Stromal cell of bone marrow (primary cell): ENCODE measurements at regions not wholly inside any gene's neighbourhood (a gene's known extent, or its start where the extent isn't known, plus 50 kb on each side); places are given as distances from the start of the nearest gene placed in this dataset.

Source experiments
- DNase-seq: peaks from one replicate; pipeline ENCODE4 v3.0.0-alpha.2; 2012; ENCODE audit warnings: low read depth

DNA sequence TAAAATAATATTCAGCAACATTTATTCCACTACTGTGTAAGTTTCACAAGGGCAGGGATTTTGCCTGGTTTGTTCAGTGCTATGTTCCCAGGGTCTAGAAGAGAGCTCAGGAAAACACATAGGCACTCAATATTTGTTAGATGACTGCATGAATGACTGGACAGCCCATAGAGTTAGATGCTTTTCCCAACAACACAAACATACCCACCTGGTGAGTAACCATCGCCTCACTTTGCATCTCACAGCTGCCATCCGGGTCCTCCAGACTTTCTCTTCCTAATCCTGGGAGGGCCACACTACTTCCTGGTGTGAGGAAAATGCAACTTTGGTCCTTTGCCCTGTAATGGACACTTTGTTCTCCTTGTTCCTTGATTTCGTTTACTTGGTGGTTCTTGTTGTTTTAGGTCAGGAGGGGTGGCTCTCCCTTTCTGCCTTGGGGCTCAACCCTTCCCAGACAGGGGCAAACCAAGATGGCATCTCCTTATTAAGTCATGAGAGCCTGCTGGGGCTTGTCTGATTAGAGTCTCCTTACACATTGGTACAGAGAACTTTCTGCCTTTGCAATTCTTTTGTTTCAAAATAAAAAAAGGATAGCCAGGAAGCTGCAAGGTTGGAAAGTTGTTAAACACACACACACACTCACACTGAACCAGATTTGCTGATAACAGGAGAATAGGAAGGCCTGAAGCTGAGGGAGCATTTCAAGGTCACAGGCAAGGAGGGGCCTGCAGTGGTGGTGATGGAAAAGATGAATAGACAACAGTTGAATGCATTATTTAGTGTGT lies 190.6 kb downstream of the MID1IP1 start:
- no peak for DNase-seq

DNA sequence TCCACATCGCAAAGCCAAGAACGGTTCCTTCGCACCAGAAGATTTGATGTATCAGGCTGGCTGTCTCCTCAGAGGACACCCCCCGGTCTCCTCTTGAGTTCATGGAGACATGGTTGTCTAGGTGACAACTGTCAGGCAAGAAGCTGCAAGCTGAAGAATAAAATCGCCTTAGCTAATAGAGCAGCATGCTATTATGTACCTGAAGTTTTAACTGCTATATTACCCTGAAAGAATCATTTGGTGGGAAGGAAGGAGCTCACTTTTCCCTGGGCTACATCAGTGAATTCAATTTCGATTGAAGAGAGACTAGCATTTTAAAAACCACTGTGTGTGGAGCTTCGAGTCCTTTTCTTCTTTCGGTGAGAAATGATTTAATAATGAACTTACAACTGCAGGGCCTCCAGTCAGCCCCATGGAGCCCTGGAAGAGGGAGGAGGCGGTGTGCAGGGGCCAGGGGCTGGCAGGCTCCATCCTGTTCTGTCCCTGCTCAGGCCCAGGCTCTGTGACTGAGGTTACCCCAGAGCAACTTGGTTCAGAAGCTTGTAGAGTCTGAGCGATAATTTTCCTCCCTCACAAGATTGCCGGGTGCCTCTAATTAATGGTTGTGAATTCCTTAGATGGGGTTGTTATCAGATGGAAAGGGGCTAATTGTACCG lies 191.3 kb downstream of the MID1IP1 start:
- DNase-seq = no peak

DNA sequence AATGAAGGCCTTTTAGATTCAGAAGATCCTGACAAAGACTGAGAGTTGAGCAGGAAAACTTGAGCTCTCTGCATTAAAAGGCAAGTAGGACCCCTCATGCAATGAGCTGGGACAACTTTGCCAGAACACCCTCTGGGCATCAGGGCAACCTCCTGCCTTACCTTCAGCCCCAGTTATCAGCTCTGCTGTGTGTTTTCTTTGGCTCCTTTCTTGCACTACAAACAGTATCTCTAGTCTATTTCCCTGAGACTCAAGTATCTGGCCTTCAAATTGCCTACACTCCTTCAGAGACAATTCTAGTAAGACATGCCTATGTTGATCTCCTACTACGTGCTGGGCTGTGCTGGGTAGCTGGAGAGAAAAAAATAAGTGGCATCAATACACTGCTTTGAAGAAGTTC lies 192.2 kb downstream of the MID1IP1 start:
- no peak for DNase-seq

DNA sequence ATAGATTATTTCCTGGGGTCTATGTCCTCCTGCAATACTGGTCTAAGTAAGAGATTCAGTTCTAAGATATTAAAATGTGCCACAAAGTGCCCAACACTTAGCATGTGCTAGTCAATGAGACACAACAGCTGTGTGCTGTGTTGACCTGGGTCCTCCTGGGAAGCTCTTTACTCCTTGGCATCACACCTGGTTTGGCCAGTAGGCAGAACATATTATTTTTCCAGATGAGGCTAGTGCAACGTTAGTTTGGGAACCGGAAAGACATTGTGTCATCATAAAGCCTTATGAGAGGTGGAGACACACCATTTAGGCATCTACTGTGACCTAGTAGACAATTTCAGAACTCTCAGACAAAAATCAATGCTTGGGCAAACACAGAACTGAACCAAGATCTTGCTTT lies 197.8 kb downstream of the MID1IP1 start:
- DNase-seq = no peak

DNA sequence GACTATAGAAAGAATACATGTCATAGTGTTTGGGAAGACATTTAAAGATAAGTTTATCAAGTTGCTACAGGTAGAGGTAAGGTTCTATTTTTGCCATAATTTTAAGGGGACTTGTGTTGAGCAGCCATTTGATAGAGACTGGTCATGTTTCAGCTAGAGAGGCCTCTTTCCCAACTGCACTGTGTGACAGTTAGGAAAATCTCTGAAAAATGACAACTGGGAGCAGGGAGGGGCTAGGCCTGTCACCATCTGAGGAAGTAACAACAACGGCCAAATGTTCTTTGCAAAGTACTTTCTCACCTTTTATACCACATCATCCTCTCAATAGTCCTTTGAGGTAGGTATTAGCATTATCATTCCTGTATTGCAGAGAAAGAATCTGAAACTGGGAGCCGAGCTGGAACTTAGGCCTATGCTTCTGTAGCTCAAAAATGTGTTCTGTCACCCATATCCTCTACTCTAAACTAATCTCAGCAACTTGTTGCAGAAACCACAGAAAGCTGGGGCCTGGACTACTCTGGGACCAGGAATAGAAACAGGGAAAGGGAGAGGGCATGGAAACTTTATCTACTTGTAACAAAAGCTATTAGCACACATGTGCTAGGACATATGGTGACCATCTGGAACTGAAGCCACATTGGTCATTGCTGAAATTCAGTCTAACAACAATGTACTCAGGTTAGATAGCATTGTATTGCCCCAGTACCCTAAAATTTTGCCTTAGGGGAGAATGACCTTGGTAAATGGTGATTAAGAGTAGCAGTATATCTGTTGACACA lies 198.9 kb downstream of the MID1IP1 start:
- no peak for DNase-seq

DNA sequence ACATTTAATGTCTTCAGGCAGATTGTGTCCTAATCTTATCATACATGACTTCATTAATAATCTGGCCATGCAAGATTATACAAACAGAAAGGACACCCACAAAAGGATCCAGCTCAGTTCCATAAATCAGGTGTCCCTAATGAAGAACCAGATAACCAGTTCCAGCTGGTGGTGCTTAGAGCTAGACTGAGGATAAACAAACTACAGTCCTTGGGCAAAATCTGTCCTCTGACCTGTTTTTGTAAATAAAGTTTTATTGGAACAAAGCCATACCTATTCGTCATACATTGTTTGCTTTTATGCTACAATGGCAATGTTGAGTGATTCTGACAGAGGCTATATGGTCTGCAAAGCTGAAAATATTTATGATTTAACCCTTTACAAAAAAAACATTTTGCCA lies 199.5 kb downstream of the MID1IP1 start:
- DNase-seq = no peak

DNA sequence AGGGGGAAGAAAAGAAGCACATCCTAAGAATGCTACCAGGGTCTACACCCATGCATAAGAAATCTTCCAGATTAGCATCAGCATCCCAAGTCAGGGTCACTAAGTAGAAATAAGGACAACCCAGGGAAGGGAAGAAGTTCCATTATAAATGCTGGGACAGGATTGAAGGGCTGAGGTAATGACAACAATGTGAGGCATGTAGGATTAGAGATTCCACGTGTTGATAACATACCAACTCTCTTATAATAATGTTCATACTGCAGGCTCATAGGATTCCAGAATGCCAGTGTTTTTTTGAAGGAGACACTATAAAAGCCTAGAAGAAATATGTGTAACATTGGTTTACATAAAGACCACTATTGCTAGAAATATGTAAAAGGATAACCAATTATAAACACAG lies 201.2 kb downstream of the MID1IP1 start:
- DNase-seq = no peak

DNA sequence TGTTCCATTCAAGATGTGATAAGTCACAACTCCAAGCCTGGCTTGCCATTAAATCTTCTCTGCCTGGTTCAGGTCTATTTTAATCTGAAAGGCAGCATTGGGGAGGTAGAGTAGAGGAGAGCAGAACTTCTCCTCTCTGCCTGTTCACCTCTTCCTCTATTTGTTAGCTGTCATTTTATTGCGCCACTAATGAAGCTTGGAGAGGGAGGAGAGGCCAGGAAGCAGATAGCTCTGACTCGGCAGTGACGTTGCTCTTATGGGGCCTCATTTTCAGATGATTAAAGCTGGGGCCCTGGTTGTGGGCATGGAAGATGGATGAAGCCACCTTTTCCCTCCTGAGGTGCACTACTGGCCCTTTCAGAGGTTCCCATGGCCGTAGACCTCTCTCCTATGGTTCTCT lies 207.3 kb downstream of the MID1IP1 start:
- no peak for DNase-seq

DNA sequence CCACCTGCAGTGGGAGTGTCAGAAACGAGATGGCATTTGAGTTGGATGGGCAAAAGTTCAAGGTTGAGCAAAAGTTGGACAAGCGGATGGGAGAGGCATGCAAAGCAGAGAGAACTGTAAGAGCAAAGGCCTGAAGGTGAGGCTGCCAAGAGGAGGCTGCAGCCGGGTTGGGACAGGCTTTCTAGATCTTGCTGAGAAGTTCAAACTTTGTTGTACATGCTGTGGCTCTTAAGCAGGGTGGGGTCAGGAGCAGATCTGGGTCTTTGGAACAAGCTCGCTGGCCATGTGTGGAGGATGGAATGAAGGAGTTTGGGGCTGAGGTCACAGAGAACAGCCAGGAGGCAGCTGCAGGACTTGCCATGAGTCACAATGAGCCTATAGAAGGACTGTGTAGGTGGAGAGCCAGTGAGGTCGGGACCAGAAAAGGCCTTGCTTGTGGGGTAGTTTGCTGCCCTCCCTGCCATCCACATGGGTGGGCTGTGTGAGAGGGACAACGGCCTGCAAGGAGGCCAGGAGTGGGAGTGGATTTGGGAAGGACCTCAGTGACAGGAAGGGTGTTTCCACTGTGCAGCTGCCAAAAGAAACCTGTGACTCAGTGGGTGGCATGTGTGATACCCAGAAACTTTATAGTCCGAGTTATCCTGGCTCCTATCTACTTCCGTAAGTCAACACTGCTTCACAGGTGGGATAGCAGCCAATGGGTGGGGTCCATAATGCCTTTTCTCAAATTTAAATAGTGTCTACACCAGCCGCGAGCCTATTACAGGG lies 210.4 kb downstream of the MID1IP1 start:
- no peak for DNase-seq

DNA sequence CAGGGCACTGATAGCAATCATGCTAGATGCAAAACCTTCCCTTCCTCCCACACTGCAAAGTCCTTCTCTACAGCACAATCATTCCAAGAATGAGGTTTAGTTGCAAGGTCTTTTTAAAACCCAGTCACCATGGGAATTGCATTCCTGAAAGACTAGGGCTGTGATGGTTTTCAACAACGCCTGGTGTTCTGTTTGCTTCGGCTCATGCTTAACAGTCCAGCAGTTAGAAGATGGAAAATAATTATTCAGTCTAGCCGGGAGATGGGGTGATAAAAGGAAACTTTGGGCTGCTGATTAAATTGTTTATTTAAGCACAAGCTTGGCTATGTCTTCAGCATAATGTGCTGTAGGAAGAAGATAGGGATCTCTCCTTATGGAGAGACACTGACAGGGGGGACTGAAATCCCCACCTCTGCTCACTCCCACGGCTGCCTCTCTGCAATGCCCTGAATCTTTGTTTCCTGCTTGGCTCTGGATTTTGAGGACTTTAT lies 211.4 kb downstream of the MID1IP1 start:
- peak; percentile 46 for DNase-seq

DNA sequence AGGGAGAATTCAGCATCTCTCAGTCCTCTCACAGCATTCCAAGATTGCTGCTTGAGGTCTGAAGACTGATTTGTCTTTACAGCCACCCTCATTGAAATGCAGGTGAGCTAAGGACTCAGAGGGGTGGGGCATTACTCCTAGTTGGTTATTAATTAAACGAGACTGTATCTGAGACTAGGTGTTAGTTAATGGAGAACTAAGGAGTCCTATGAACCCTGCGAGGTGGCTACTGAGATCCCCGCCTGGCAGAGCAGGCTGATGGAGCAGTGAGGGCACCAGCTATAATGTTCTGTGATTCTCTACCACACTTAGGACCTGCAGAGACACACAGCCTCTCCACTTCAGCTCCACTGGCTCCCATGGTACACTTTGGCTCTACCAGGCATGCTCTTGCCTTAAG lies 215.3 kb downstream of the MID1IP1 start:
- no peak for DNase-seq

DNA sequence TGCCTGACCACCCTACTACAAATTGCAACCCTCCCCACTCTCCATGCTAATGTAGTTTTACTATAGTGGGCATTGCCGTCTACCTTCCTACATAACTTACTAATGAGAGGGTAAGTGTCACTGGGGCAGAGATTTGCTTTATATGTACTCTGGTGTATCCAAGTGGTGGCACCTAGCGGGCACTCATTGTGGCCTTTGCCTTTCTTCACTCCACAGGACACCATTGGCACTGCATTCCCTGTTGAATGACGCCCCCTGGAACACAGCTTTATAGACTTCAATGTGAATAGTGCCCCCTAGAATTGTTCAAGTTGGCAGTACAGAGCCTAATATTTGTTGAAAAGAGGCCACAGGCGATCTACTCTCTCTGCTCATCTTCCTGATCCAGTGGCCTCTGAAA lies 215.8 kb downstream of the MID1IP1 start:
- no peak for DNase-seq

DNA sequence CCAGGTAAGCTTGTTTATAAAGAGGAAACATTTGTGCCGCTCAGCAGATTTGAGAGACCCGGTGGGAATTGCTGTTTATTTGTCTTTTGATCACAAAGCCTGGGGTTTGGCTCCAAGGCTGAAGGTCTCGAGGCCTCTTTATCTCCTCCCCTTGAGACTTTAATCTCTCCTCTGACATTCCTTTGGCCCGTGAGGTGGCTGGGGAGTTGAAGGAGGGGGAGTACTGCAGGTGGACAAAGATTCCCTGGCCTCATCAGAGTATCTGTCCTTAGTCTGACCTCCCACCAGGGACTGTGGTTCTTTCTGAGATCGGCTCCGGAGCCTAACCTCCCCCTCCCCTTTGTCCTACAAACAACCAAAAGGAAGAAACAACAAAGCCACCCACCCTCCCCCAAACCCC lies 216.5 kb downstream of the MID1IP1 start:
- DNase-seq = no peak

DNA sequence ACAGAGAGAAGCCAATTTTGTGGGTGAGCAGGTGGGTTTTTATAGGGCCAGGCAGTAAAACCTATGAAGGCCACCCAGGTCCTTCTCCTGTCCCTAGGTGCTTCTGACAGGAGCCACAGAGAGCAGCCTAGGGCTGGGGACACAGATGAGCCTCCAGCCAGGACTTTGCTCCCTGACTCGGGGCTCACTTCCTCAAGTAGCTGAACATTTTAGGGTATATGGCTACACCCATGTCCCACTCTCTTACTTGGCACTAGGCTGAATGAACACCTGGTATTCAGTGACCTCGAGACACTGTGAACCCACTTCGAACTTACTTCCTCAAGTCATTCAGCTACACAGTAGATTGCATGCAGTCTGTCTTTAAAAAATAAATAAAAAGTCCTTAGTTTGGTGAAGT lies 217.3 kb downstream of the MID1IP1 start:
- no peak for DNase-seq

DNA sequence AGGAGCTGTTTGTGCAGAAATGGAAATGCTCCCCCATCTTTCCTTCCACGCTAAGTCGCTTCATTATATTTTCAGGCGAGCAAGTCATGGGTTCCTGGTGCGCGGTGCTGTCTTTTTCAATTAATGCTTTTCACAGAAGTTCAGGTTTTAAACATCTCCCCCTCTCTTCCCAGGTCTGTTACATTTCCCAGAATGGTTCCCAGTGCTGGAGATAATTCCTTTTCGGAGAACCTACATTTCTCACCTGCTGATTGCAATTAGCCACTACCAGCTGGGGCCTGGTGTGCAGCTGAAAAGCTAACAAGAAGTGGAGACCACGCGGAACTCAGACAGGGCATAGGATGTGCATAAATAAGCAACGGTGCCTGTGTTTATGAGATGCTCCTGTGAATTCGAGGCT lies 217.8 kb downstream of the MID1IP1 start:
- no peak for DNase-seq

DNA sequence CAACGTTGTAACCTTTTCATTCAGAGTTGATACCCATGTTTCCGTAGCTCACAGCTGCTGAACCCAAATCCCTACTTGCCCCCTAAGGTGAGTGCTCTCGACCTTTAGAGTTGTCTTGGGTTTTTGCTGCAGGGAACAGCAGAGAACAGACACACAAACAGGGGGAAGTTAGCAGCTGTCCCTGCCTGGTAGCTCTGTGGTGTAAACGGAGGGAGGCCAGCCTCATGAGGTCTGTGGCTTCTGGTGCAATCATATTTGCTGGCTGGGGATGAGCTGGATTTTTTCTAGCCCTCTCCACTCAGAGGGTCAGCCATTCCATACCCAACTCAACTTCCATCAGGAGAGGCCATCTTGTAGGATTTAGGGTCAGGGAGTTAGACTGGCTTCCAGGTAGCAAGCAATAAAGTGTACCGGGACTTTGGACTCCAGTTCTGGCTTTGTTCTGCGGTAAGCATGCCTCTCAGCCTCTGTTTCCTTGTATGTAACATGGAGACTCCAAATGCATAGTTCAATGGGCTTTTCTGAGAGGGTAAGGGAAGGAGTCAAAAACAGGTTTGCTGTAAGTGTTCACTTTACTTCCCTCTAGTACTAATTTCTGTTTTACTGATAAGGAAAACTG lies 218.9 kb downstream of the MID1IP1 start:
- no peak for DNase-seq

DNA sequence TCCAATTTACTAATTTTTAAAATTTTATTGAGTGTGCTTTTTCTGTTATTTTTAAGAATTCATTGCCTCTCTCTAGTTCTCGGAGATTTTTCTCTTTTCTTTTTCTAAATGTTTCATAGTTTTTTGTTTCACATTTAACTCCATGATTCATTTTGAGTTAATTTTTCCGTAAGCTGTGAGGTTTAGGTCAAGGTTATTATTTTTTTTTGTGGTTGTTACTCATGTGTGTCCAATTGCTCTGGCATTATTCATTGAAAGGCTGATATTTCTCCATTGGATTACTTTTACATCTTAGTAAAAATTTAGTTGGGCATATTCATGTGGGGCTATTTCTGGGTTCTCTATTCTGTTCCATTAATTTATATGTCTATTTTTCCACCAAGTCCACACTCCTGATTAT lies 220.8 kb downstream of the MID1IP1 start:
- peak; percentile 50 for DNase-seq

DNA sequence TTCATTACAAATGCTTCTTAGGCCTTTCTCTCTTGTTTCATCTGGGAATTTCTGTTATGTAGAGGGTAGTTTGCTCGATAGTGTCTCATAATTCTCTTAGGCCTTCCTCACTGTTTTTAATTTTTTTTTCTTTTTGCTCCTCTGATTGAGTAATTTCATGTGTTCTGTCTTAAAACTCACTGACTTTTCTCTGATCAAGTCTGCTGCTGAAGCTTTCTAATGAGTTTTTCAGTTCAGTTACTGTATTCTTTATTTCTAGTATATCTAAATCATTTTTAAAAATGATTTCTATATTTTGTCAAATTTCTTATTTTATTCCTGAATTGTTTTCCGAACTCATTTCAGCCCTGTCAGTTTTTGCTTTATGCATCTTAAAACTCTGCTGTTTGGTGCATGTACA lies 228.0 kb downstream of the MID1IP1 start:
- no peak for DNase-seq

DNA sequence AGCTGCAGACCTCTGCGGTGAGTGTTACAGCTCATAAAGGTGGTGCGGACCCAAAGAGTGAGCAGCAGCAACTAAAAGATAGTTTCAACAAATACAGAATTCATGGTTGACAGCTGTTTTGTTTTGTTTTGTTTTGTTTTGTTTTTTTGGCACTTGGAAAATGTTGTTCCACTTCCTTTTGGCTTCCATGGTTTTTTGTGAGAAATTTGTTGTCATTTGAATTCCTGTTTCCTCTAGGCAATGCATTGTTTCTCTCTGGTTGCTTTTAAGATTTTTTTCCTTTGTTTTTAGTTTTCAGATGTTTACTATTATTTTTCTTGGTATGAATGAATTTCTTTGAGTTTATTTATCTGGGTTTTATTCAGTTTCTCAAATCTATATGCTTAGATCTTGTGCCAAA lies 229.4 kb downstream of the MID1IP1 start:
- no peak for DNase-seq

DNA sequence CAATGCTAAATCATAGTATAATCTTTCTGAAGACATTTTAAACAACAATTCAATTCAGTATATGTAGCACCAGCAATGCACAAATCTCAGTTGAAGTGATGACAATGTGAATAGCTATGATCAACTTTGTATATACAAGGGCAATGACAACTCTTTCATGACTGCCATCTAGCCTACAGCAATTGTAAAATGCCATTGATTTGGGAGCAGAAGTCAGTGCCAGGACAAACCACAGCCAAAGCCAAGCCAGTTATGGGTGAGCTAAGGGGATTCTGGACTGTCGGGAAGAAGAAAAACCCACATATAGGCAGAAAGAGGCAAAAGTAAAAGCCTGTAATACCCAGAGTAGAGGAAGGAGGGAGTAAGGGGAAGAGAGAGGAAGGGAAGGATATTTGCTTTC lies 238.6 kb downstream of the MID1IP1 start:
- no peak for DNase-seq

DNA sequence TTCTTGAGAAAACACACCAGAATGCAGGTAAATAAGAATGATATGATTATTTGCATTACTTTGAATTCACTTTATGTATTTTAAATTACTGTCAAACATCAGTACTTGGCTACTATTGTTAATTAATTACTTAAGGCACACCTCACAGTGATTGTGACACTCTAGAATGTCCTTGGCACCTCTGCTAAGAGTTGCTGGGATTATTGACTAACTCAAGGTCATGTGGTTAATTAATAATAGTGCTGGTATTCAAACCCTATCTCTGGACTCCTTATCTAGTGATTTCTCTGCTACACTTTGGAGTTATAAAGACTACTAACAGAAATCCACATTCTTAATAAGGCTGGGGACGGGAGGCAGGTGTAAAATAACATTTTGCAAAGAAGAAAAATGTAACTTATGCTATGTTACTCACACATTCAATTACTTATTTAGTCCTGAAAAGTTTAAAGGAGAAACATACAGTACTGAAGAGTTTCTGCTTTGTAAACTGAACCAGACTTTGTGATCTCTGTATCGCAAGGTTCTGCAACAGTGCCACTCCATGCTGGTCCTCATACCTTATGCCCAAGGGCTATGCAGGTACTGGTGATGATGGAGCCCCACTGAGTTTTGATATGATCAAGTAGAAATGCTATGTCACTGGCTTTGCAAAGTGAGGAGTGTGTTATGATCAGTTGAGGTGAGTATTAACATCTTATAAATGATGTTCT lies 242.7 kb downstream of the MID1IP1 start:
- no peak for DNase-seq
